ENCODE measurements at regions not wholly inside any gene's neighbourhood (a gene's known extent, or its start where the extent isn't known, plus 50 kb on each side); places are given as distances from the start of the nearest gene placed in this dataset.

- TF ChIP-seq YY1 (IDR thresholded peaks at IDR 0.05; ENCODE audit: insufficient read depth, insufficient read length) (no peak), SUZ12 (IDR thresholded peaks at IDR 0.05; ENCODE audit: extremely low read depth, insufficient read depth, insufficient read length) (no peak)
Observed at GRCh38 chr3:106822204-106822603, 555.0 kb upstream of the CCDC54 start.
